ENCODE measurements at regions not wholly inside any gene's neighbourhood (a gene's known extent, or its start where the extent isn't known, plus 50 kb on each side); places are given as distances from the start of the nearest gene placed in this dataset.
"Not testable (repeated sequence)": the region's sequence is repeated elsewhere in the genome, so short reads cannot be mapped to it uniquely, and the experiment has no call there.

DNA sequence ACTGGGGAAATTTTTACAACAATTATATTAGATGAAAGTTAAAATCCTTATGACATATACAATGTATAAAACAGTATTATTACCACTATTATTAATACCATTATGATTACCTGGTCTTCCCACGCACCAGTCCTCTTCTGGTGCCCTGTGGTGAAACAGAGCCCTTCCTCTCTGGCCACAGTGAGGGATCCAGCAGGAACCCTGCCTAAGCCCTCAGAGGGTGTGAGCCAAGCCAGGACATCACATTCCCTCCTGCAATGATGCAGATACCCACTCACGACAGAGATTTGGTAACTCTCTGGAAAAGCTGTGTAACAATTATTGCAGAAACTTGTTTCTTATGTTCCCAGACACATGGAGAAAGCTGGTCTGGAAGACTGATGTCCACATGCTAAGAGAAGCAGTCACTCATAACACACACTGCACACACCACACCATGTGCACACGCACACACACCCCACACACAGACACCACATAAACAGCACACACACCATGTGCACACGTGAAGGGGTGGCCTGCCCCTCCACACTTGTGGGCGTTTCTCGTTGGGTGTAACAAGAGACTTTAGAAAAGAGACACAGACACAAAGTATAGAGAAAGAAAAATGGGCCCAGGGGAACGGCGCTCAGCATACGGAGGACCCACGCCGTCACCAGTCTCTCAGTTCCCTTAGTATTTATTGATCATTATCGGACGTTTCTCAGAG, 1373.8 kb upstream of the DEFB115 start:
- DNase-seq (ENCODE audit: low spot score): not testable (repeated sequence)

- DNase-seq (ENCODE audit: low spot score): not testable (repeated sequence)
Observed at GRCh38 chr20:29884322-29884721, 1373.1 kb upstream of the DEFB115 start.

- not testable (repeated sequence) for DNase-seq (ENCODE audit: low spot score)
Observed at GRCh38 chr20:29885282-29886185, 1371.9 kb upstream of the DEFB115 start.

DNA sequence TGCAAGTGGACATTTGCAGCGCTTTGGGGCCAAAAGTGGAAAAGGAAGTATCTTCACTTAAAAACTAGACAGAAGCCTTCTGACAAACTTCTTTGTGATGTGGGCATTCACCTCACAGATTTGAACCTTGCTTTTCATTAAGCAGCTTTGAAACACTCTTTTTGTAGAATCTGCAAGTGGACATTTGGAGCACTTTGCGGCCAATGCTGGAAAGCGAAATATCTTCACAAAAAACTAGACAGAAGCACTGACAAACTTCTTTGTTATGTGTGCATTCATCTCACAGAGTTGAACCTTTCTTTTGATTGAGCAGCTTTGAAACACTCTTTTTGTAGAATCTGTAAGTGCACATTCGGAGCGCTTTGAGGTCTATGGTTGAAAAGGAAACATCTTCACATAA, 1365.9 kb upstream of the DEFB115 start:
- DNase-seq (ENCODE audit: low spot score): not testable (repeated sequence)

All from iPS-NIHi11 (cell line).